OCI-LY1 (cell line): ENCODE measurements at regions not wholly inside any gene's neighbourhood (a gene's known extent, or its start where the extent isn't known, plus 50 kb on each side); places are given as distances from the start of the nearest gene placed in this dataset.

Experiments used
- H2AFZ ChIP-seq: fragments of 200-600 bp; sonication (generic), shearing (Covaris generic); 2 replicates; pipeline ENCODE4 v1.6.0; 2014; ENCODE audit warnings: antibody characterized with exemption, mild to moderate bottlenecking, low read length
- H3F3A ChIP-seq: fragments of 200-600 bp; sonication (generic), shearing (Covaris generic); 2 replicates; pipeline ENCODE4 v1.6.0; 2014; ENCODE audit warnings: mild to moderate bottlenecking, antibody characterized with exemption, low read length, moderate library complexity; ENCODE audit not compliant: insufficient read depth
- H3K27ac ChIP-seq: fragments of 200-600 bp; sonication (generic); 2 replicates; pipeline ENCODE4 v1.5.1; 2014; ENCODE audit warnings: low read length, mixed run types, mild to moderate bottlenecking, low read depth; ENCODE audit not compliant: poor library complexity, severe bottlenecking
- H3K27me3 ChIP-seq: fragments of 200-600 bp; sonication (generic); 2 replicates; pipeline ENCODE4 v1.6.0; 2014; ENCODE audit warnings: antibody characterized with exemption, mild to moderate bottlenecking, low read length, moderate library complexity; ENCODE audit not compliant: insufficient read depth
- H3K36me3 ChIP-seq: fragments of 200-600 bp; sonication (generic); 2 replicates; pipeline ENCODE4 v1.6.1; 2014; ENCODE audit warnings: mild to moderate bottlenecking, antibody characterized with exemption, low read length, moderate library complexity, mixed read lengths; ENCODE audit not compliant: insufficient read depth
- H3K4me1 ChIP-seq: fragments of 200-600 bp; sonication (generic); 2 replicates; pipeline ENCODE4 v1.5.1; 2014; ENCODE audit warnings: mild to moderate bottlenecking, low read length, moderate library complexity; ENCODE audit not compliant: insufficient read depth, severe bottlenecking
- H3K4me2 ChIP-seq: fragments of 200-600 bp; sonication (generic), shearing (Covaris generic); 2 replicates; pipeline ENCODE4 v1.6.1; 2014; ENCODE audit warnings: low read length
- H3K4me3 ChIP-seq: fragments of 200-600 bp; sonication (generic); 2 replicates; pipeline ENCODE4 v1.5.1; 2014; ENCODE audit warnings: low read length, low read depth, mild to moderate bottlenecking, mixed read lengths; ENCODE audit not compliant: poor library complexity, severe bottlenecking
- H3K79me2 ChIP-seq: fragments of 200-600 bp; shearing (Covaris generic); 2 replicates; pipeline ENCODE4 v1.6.1; 2016; ENCODE audit warnings: mixed run types, low read length, mixed read lengths; ENCODE audit not compliant: insufficient read depth
- H3K9ac ChIP-seq: fragments of 200-600 bp; sonication (generic), shearing (Covaris generic); 2 replicates; pipeline ENCODE4 v1.6.1; 2014; ENCODE audit warnings: mild to moderate bottlenecking, low read length, mixed read lengths
- H3K9me2 ChIP-seq: fragments of 200-600 bp; sonication (generic), shearing (Covaris generic); 2 replicates; pipeline ENCODE4 v1.6.1; 2014; ENCODE audit warnings: low read depth, mild to moderate bottlenecking, low read length, mixed read lengths
- H3K9me3 ChIP-seq: fragments of 200-600 bp; shearing (Covaris generic); 2 replicates; pipeline ENCODE4 v1.6.1; 2014; ENCODE audit warnings: low read length, mixed read lengths
- H4K20me1 ChIP-seq: fragments of 200-600 bp; sonication (generic), shearing (Covaris generic); 2 replicates; pipeline ENCODE4 v1.6.0; 2016; ENCODE audit warnings: mild to moderate bottlenecking, low read length; ENCODE audit not compliant: insufficient read depth
- EZH2 ChIP-seq: fragments of 200-600 bp; sonication (generic), shearing (Covaris generic); IDR thresholded peaks from 2 replicates; pipeline ENCODE4 v1.8.0; 2017; ENCODE audit warnings: borderline replicate concordance, mixed run types, mild to moderate bottlenecking, antibody characterized with exemption, low read length, moderate library complexity, mixed read lengths
- TF ChIP-seq, protein P1 (sequence below): fragments of 200-600 bp; sonication (generic), shearing (Covaris generic); IDR thresholded peaks from 2 replicates; pipeline ENCODE4 v1.5.1; 2017; ENCODE audit warnings: mild to moderate bottlenecking, antibody characterized with exemption, low read length, moderate library complexity, mixed read lengths

DNA sequence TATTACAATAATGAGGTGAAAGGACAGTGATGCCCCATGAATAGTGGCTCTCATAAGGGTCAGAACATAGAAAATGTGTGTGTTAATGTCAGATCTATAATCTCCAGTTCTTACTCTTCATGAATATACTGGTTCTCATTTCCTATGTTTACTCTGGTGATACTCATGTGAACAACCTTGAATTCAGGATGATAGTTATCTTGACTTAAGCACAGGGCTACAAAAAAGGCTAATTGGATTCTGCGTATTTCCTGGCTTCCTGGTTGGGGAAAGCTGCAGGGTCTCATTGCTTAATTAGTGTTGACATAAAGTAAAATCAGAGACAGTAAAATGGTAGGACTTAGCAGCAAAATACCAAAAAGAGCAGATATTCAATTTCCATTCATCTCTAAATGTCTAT lies 1316.8 kb upstream of the RAG2 start:
- no peaks in the 10 kb centered on the region for H3K4me1 ChIP-seq

GRCh38 chr11:37908219-37908548 lies 1310.1 kb upstream of the RAG2 start:
- no peaks in the 10 kb centered on the region for H3K79me2 ChIP-seq
- H3K4me3 ChIP-seq: no peak overlapping the region
- no peak for TF ChIP-seq EZH2
- TF ChIP-seq, protein P1, sequence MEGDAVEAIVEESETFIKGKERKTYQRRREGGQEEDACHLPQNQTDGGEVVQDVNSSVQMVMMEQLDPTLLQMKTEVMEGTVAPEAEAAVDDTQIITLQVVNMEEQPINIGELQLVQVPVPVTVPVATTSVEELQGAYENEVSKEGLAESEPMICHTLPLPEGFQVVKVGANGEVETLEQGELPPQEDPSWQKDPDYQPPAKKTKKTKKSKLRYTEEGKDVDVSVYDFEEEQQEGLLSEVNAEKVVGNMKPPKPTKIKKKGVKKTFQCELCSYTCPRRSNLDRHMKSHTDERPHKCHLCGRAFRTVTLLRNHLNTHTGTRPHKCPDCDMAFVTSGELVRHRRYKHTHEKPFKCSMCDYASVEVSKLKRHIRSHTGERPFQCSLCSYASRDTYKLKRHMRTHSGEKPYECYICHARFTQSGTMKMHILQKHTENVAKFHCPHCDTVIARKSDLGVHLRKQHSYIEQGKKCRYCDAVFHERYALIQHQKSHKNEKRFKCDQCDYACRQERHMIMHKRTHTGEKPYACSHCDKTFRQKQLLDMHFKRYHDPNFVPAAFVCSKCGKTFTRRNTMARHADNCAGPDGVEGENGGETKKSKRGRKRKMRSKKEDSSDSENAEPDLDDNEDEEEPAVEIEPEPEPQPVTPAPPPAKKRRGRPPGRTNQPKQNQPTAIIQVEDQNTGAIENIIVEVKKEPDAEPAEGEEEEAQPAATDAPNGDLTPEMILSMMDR: no peak
- no peaks in the 10 kb centered on the region for H3K36me3 ChIP-seq
- H3K9ac ChIP-seq: no peak overlapping the region
- H3K4me2 ChIP-seq: no peak overlapping the region
- no peaks in the 10 kb centered on the region for H3K27me3 ChIP-seq
- no peak overlapping the region for H2AFZ ChIP-seq
- no peaks in the 10 kb centered on the region for H3K9me2 ChIP-seq
- no peaks in the 10 kb centered on the region for H4K20me1 ChIP-seq
- H3F3A ChIP-seq: no peaks in the 10 kb centered on the region
- H3K27ac ChIP-seq: no peak overlapping the region
- H3K9me3 ChIP-seq: no peaks in the 10 kb centered on the region
- H3K4me1 ChIP-seq: no peaks in the 10 kb centered on the region

More for the DNA sequence above, 1316.8 kb upstream of the RAG2 start:
- Histone ChIP-seq H4K20me1 (no peaks in the 10 kb centered on the region), H3K27ac (no peak overlapping the region), H3K36me3 (no peaks in the 10 kb centered on the region), H3K27me3 (no peaks in the 10 kb centered on the region), H3K79me2 (no peaks in the 10 kb centered on the region), H3F3A (no peaks in the 10 kb centered on the region), H3K4me3 (no peak overlapping the region), H3K9me3 (no peaks in the 10 kb centered on the region), H3K4me2 (no peak overlapping the region), H3K9me2 (no peaks in the 10 kb centered on the region), H2AFZ (no peak overlapping the region), H3K9ac (no peak overlapping the region)
- no peak for TF ChIP-seq EZH2
- TF ChIP-seq, protein P1: no peak

DNA sequence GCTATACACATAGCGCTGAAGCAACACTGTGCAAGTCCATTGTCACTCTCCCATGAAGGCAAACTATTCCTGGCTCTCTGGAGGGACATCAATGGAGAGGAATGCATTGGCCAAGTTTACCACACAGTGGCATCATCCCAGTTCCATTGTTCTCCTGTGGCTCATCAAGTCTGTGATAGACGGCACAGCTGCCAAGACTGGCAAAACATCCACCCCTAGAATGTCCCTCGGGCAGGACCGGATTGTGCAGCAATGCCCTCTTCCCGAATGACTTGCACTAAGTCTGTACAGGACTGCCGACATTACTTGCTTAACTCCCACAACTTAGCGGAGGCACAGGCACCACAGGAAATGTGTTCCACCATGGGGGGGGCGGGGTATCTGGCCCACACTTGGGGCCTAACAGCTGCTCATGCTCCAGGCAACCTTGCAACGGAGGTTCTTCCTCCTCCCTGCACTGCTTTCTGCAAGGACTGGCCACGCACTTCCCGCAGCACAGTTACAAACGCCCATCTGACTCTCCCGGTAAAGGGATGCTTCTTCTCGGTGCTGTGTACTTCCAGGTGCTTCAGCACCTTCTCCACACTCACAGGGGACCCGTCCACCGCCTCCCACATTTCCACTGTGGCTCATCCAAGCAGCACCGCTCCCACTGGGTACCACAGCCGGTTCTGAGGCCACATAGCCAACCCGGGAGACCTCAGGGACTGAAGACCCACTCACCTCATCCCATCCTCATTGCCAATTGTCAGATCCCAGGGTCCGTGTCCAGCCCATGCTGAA lies 1309.6 kb upstream of the RAG2 start:
- Histone ChIP-seq H4K20me1 (no peaks in the 10 kb centered on the region), H3K9ac (no peak overlapping the region), H2AFZ (no peak overlapping the region), H3K27me3 (no peaks in the 10 kb centered on the region), H3K4me3 (no peak overlapping the region), H3F3A (no peaks in the 10 kb centered on the region), H3K36me3 (no peaks in the 10 kb centered on the region), H3K27ac (no peak overlapping the region), H3K9me3 (no peaks in the 10 kb centered on the region), H3K79me2 (no peaks in the 10 kb centered on the region), H3K9me2 (no peaks in the 10 kb centered on the region), H3K4me1 (no peaks in the 10 kb centered on the region), H3K4me2 (no peak overlapping the region)
- no peak for TF ChIP-seq EZH2
- TF ChIP-seq, protein P1: no peak
